Sciatic nerve (tissue), 2 donors: ENCODE measurements at regions not wholly inside any gene's neighbourhood (a gene's known extent, or its start where the extent isn't known, plus 50 kb on each side); places are given as distances from the start of the nearest gene placed in this dataset.

Experiments
- ATAC-seq: fragments of 200-7000 bp; cut with Tn5 transposase; one replicate; pipeline ENCODE4 v1.9.1; 2020; ENCODE audit warnings: mild to moderate bottlenecking, moderate library complexity
- DNase-seq: peaks from one replicate; pipeline ENCODE4 v3.0.0-alpha.2; 2020; ENCODE audit warnings: low spot score
- intact Hi-C: fragments of 100-400 bp; cut with DNase I; formaldehyde crosslinking; loops from one replicate; pipeline ENCODE4 v1.14.2; 2022
- donor health status: DM: no; HTN: no; CAD: no.
- donor health status: DM: no; HTN: no; CAD: no.

- intact Hi-C loops: no loop called here
- DNase-seq (no peak), ATAC-seq (no peak)
Measured at GRCh38 chr3:157671656-157672055, 168.4 kb upstream of the VEPH1 start.

DNA sequence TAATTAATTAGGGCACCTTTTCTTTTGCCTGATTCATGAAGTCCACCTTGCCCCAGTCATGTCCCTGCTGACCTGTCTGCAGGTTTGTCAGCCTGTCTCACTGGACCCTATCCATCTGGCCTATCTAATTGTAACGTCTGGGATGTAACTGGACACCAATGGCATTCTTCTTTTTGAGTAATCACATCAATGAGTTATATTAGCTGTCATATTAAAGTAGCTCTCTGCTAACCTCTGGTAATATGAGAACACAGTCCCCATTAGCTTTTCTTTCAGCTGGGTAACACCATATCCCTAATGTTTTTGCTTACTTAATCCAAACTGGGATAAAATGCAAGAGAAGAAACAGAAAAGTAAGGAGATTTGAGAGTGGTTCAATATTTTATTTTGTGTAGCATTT is 166.2 kb upstream of the VEPH1 start:
- DNase-seq: no peak
- ATAC-seq: peak; percentile 88
- intact Hi-C loops: no loop called here

DNA sequence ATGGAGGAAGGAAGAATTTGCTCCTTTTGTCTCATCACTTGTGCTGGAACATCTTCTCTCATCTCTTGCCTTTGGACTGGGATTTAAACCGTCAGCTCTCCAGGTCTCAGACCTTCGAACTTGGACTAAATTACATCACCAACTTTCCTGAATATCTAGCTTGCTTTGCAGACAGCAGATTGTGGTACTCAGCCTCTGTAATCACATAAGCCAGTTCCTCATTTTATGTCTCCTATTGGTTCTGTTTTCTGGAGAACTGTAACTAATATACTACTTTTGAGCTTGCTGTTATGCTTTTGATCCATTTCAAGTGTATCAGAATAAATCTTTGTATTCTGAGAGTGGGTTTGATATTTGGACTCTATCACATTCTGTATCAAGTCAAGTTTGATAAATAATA is 164.3 kb upstream of the VEPH1 start:
- DNase-seq: no peak
- intact Hi-C loops: no loop called here
- ATAC-seq: no peak

DNA sequence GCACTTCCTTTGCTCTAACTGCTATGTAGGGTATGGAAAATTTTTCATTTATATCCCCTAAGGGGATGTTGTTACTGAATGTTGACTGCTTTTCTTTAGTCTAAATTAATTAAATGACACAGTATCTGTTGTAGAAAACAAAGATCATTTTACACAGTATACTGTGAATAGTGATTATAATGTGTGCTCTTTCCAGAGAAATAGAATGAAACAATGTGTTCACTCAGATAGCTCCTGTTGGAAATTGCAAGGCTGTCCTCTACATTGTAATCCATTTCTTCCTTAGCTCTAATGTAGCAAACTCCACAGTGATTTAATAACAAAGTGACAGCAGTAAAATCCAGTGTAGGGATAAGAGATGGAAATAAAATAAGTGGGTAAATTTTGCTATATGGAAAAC is 159.0 kb upstream of the VEPH1 start:
- no peak for DNase-seq
- intact Hi-C loops: no loop called here
- no peak for ATAC-seq

DNA sequence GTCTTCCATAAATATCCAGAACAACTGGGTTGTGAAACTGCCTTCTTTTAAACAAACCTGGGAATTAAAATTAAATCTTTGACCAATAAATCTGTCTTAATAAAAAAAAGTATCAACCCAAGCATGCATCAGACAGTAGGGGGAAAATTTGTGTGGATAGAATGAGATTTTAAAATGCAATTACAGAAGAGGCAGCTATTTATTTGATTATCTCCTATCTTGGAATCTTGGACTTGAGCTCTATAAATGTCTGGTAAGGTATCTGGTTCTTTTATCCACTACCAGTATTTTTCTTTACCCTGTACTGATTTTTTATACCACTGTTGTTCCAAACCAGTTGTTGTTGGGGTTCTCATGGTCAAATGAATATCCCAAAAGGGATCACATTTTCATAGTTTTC is 157.6 kb upstream of the VEPH1 start:
- intact Hi-C loops: no loop called here
- ATAC-seq: peak; percentile 53
- DNase-seq: no peak

DNA sequence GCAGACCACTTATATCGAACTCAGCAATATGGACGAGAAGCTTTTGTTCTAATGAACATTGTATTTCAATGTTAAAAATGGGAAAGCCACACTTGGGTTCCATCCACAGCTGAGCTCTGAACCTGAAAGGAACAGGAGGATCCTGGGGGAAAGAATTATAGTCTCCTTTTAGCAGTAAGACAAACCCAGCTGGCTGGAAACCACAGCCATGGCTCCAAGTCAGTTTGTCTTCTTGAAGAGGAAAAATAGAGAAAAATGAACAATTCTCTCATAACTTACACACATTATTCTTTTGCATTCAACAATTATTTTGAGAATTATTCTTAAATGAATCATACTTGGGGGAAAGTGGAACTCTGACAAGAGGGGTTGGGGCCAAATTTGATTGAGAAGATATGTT is 149.2 kb upstream of the VEPH1 start:
- no peak for DNase-seq
- intact Hi-C loops: no loop called here
- ATAC-seq: no peak

DNA sequence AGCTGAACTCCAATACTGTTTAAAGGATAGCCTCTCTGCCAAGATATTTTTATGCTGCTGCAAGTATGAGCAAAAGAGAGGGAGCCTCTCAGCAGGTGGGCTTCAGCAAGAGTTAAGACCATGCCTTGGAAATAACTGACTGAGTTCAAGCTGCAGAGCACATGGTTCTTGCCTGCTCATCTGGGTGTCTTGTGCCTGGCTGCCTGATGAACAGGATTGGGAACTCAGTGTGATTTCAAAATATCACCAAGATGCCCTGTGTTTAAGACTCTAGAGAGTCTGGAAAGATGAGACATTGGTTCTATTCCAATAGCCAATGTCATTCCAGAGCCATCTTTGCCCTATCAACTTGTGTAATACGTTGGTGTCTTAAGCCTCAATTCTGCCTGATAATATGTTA is 147.5 kb upstream of the VEPH1 start:
- ATAC-seq: peak; percentile 52
- intact Hi-C loops: no loop called here
- DNase-seq: no peak

DNA sequence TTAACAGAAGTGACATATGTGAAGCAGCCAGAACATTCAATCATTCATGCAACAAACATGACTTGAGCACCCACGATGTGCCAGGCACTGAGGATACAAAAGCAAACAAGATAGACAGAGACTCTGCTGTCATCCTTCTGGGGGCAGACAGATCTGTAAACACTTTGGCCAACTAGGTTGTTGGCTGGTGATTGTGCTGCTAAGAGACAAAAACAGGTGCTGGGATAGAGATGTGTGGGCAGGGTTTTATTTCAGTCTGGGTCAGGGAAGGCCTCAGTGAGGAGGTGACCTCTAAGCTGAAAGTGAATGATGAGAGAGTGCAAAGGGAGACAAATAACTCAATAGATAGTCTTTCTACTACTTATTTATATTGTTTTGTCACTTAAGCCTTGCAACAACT is 147.0 kb upstream of the VEPH1 start:
- ATAC-seq: no peak
- intact Hi-C loops: no loop called here
- DNase-seq: no peak

- no peak for DNase-seq
- intact Hi-C loops: no loop called here
- ATAC-seq: no peak
Measured at GRCh38 chr3:157649511-157649910, 146.3 kb upstream of the VEPH1 start.

- no peak for DNase-seq
Measured at GRCh38 chr3:157647820-157648219, 144.6 kb upstream of the VEPH1 start.

GRCh38 chr3:157639756-157640426 is 136.7 kb upstream of the VEPH1 start:
- no peak for ATAC-seq
- DNase-seq: no peak
- intact Hi-C loops: no loop called here

More at GRCh38 chr3:157647820-157648219, 144.6 kb upstream of the VEPH1 start:
- intact Hi-C loops: no loop called here
- no peak for ATAC-seq

DNA sequence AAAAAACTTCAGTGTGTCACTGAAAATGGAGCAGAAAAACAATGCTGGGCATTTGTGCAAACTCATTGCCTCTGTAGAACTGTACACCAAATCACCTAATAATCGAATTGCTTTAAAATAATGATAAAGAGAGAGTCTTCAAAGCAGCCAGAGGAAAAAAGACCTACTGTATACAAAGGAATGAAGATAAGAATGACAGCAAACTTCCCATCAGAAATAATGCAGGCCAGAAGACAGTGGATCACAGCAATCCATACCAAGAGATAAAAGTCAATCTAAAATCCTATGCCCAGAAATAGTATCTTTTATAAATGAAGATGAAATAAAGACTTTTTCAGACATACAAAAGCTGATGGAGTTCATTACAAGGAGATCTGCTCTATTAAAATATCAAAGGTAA is 134.7 kb upstream of the VEPH1 start:
- intact Hi-C loops: no loop called here
- ATAC-seq (no peak), DNase-seq (no peak)

GRCh38 chr3:157633241-157633640 is 130.0 kb upstream of the VEPH1 start:
- ATAC-seq: no peak
- DNase-seq: no peak
- intact Hi-C loops: no loop called here

GRCh38 chr3:157632075-157632474 is 128.9 kb upstream of the VEPH1 start:
- no peak for ATAC-seq
- intact Hi-C loops: no loop called here

GRCh38 chr3:157631478-157631877 is 128.3 kb upstream of the VEPH1 start:
- intact Hi-C loops: no loop called here
- ATAC-seq: no peak
- no peak for DNase-seq

More at GRCh38 chr3:157632075-157632474, 128.9 kb upstream of the VEPH1 start:
- no peak for DNase-seq

GRCh38 chr3:157626817-157627216 is 123.6 kb upstream of the VEPH1 start:
- DNase-seq (no peak), ATAC-seq (no peak)
- intact Hi-C loops: loop anchor here (10.0 kb wide), 1 partner anchor 808 kb away; no protein-coding TSS in a partner anchor

DNA sequence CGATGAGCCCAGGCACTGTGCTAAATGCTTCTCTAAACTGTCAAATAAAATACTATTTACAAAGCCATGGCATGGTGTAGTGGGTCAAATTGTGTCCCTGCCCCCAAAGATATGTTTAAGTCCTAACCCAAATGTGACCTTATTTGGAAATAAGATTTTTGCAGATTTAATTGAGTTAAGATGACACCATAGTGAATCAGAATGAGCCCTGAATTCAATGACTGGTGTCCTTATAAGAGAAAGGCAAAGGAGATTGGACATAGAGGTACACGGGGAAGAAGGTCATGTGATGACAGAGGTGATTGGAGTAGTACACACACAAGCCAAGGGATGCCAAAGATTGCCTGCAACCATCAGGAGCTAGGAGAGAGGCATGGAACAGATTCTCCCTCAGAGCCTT is 121.6 kb upstream of the VEPH1 start:
- intact Hi-C loops: loop anchor here (10.0 kb wide), 1 partner anchor 810 kb away; no protein-coding TSS in a partner anchor
- no peak for DNase-seq
- ATAC-seq: no peak

DNA sequence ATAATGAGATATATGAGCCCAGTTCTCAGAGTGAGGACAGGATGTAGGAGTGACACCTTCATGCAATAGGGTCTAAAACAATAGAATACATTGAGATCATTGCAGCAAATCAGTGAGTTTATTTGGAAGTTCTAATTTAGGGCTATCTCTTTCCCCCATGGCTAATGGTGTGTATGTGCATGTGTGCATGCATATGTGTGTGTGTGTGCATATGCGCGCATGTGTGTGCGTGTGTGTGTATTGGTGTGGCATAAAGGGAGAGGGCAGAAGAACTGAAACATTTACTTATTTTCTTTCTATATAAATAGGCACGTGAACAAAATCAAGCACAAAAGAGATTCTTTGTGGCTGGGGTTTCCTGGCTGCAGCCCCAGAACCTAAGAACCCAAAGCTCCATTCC is 115.7 kb upstream of the VEPH1 start:
- intact Hi-C loops: no loop called here
- DNase-seq (no peak), ATAC-seq (no peak)

- intact Hi-C loops: no loop called here
- DNase-seq (no peak), ATAC-seq (peak; percentile 68)
Measured at GRCh38 chr3:157618075-157618760, 115.0 kb upstream of the VEPH1 start.

GRCh38 chr3:157614896-157615295 is 111.7 kb upstream of the VEPH1 start:
- intact Hi-C loops: no loop called here
- DNase-seq: no peak

GRCh38 chr3:157611536-157612076 is 108.4 kb upstream of the VEPH1 start:
- ATAC-seq: no peak
- no peak for DNase-seq
- intact Hi-C loops: no loop called here

More at GRCh38 chr3:157614896-157615295, 111.7 kb upstream of the VEPH1 start:
- no peak for ATAC-seq
